Neuronal stem cell (in vitro differentiated cells): ENCODE measurements at regions not wholly inside any gene's neighbourhood (a gene's known extent, or its start where the extent isn't known, plus 50 kb on each side); places are given as distances from the start of the nearest gene placed in this dataset.

ENCODE experiments used
- DNase-seq: peaks from one replicate; pipeline ENCODE4 v3.0.0-alpha.2; 2013; ENCODE audit warnings: low spot score
- H2AFZ ChIP-seq: one replicate; pipeline ENCODE4 v1.6.1; 2013; ENCODE audit warnings: mild to moderate bottlenecking, low read length, inconsistent platforms
- H2AK5ac ChIP-seq: 2 replicates; pipeline ENCODE4 v1.6.1; 2013; ENCODE audit warnings: low read depth, mild to moderate bottlenecking, inconsistent platforms, low read length, moderate library complexity, mixed read lengths
- H2BK120ac ChIP-seq: 2 replicates; pipeline ENCODE4 v1.6.1; 2013; ENCODE audit warnings: low read depth, mild to moderate bottlenecking, inconsistent platforms, low read length, moderate library complexity, mixed read lengths
- H2BK12ac ChIP-seq: one replicate; pipeline ENCODE4 v1.6.1; 2013; ENCODE audit warnings: low read length, inconsistent platforms
- H2BK15ac ChIP-seq: 2 replicates; pipeline ENCODE4 v1.6.1; 2013; ENCODE audit warnings: mild to moderate bottlenecking, low read length, inconsistent platforms, mixed read lengths
- H2BK5ac ChIP-seq: one replicate; pipeline ENCODE4 v1.6.1; 2013; ENCODE audit warnings: inconsistent platforms, mild to moderate bottlenecking, low read length, moderate library complexity
- H3K14ac ChIP-seq: one replicate; pipeline ENCODE4 v1.6.1; 2013; ENCODE audit warnings: low read length, inconsistent platforms
- H3K18ac ChIP-seq: 2 replicates; pipeline ENCODE4 v1.6.1; 2013; ENCODE audit warnings: low read length, inconsistent platforms
- H3K23ac ChIP-seq: 2 replicates; pipeline ENCODE4 v1.6.1; 2013; ENCODE audit warnings: low read depth, mild to moderate bottlenecking, mixed read lengths, low read length, inconsistent platforms; ENCODE audit not compliant: poor library complexity
- H3K27ac ChIP-seq: replicated peaks from 3 replicates; pipeline ENCODE4 v1.5.1; 2013; ENCODE audit warnings: low read length, inconsistent platforms
- H3K27me3 ChIP-seq, 3 experiments: 2 replicates each; pipeline ENCODE4 v1.6.1; 2013; ENCODE audit warnings: low read length in 3 of 3, mild to moderate bottlenecking in 2 of 3, inconsistent platforms in 1 of 3, low read depth in 1 of 3, mixed read lengths in 1 of 3, moderate library complexity in 1 of 3; ENCODE audit not compliant: control insufficient read depth in 3 of 3, insufficient read depth in 3 of 3
- H3K36me3 ChIP-seq, 2 donors: replicated peaks in 1 of 2; 2 replicates each; pipeline ENCODE4 v1.6.1; 2013; ENCODE audit warnings: low read length in 2 of 2; ENCODE audit not compliant: control insufficient read depth in 2 of 2, insufficient read depth in 2 of 2
- H3K4ac ChIP-seq: 2 replicates; pipeline ENCODE4 v1.6.1; 2013; ENCODE audit warnings: inconsistent platforms, mild to moderate bottlenecking, low read length, moderate library complexity
- H3K4me1 ChIP-seq, 2 donors: 1 replicate in 1 of 2; 2 replicates in 1 of 2; pipeline ENCODE4 v1.6.1; 2013; ENCODE audit warnings: low read length in 2 of 2, low read depth in 1 of 2; ENCODE audit not compliant: control insufficient read depth in 2 of 2, insufficient read depth in 1 of 2
- H3K4me2 ChIP-seq: one replicate; pipeline ENCODE4 v1.6.1; 2013; ENCODE audit warnings: mild to moderate bottlenecking, low read length, inconsistent platforms; ENCODE audit not compliant: insufficient read depth, poor library complexity, severe bottlenecking
- H3K4me3 ChIP-seq, 2 donors: 2 replicates each; pipeline ENCODE4 v1.5.1; 2013; ENCODE audit warnings: low read length in 2 of 2, mild to moderate bottlenecking in 2 of 2, inconsistent platforms in 1 of 2, moderate library complexity in 1 of 2
- H3K79me1 ChIP-seq: one replicate; pipeline ENCODE4 v1.6.1; 2013; ENCODE audit warnings: low read depth, mild to moderate bottlenecking, inconsistent platforms, low read length, moderate library complexity
- H3K9ac ChIP-seq: one replicate; pipeline ENCODE4 v1.6.1; 2013; ENCODE audit warnings: mild to moderate bottlenecking, low read depth, low read length, inconsistent platforms; ENCODE audit not compliant: poor library complexity
- H3K9me3 ChIP-seq, 2 donors: replicated peaks in 1 of 2; 2 replicates each; pipeline versions ENCODE3 to v1.6.1; 2013; ENCODE audit warnings: low read length in 2 of 2, mild to moderate bottlenecking in 2 of 2, inconsistent platforms in 1 of 2, low read depth in 1 of 2, mixed read lengths in 1 of 2, moderate library complexity in 1 of 2; ENCODE audit not compliant: control insufficient read depth in 2 of 2, insufficient read depth in 1 of 2
- H4K8ac ChIP-seq: one replicate; pipeline ENCODE4 v1.6.1; 2013; ENCODE audit warnings: low read depth, mild to moderate bottlenecking, inconsistent platforms, low read length, moderate library complexity
- H4K91ac ChIP-seq: one replicate; pipeline ENCODE4 v1.6.1; 2013; ENCODE audit warnings: low read length, low read depth, mild to moderate bottlenecking, inconsistent platforms; ENCODE audit not compliant: poor library complexity
- WGBS, 2 donors: extraction: QIAGEN DNeasy Blood & Tissue Kit; methylation state at CpG; one replicate each; pipeline ENCODE4 v1.1.7; 2013; ENCODE audit warnings: missing lambda C conversion rate in 2 of 2, mixed read lengths in 1 of 2; ENCODE audit not compliant: insufficient read length in 2 of 2, insufficient replicate concordance in 1 of 2; ENCODE audit errors: extremely low coverage in 2 of 2; 5-methylcytosine and 5-hydroxymethylcytosine counted together

- Histone ChIP-seq H3K23ac (no peak overlapping the region), H2AK5ac (no peak overlapping the region), H2BK15ac (no peak overlapping the region), H3K27me3 (no peaks in the 10 kb centered on the region), H3K18ac (no peak overlapping the region), H2BK5ac (no peak overlapping the region), H3K79me1 (no peaks in the 10 kb centered on the region), H4K91ac (no peak overlapping the region), H3K4me3 (no peak overlapping the region), H3K9ac (no peak overlapping the region), H3K4me1 (no peaks in the 10 kb centered on the region), H3K27ac (no peak overlapping the region), H4K8ac (no peak overlapping the region), H3K36me3 (no peaks in the 10 kb centered on the region), H2BK120ac (no peak overlapping the region), H3K9me3 (no peaks in the 10 kb centered on the region), H2AFZ (no peak overlapping the region), H3K4me2 (no peak overlapping the region), H3K14ac (no peak overlapping the region), H3K4ac (no peak overlapping the region), H2BK12ac (no peak overlapping the region)
- DNase-seq = no peak
- no CpG with 5 or more reads among the region's 2 CpGs for WGBS, 2 donors
Observed at GRCh38 chr10:111879969-111880368, 303.6 kb downstream of the GPAM start.

GRCh38 chr10:111885046-111885445 is 298.5 kb downstream of the GPAM start:
- Histone ChIP-seq H4K91ac (no peak overlapping the region), H3K4me3 (no peak overlapping the region), H3K27ac (no peak overlapping the region), H3K36me3 (no peaks in the 10 kb centered on the region), H3K9ac (no peak overlapping the region), H3K14ac (no peak overlapping the region), H3K23ac (no peak overlapping the region), H3K4me1 (no peaks in the 10 kb centered on the region), H3K4ac (no peak overlapping the region), H2BK5ac (no peak overlapping the region), H3K79me1 (no peaks in the 10 kb centered on the region), H2AK5ac (no peak overlapping the region), H3K18ac (no peak overlapping the region), H2AFZ (no peak overlapping the region), H3K4me2 (no peak overlapping the region), H2BK15ac (no peak overlapping the region), H2BK12ac (no peak overlapping the region), H4K8ac (no peak overlapping the region), H3K27me3 (no peaks in the 10 kb centered on the region), H3K9me3 (no peaks in the 10 kb centered on the region), H2BK120ac (no peak overlapping the region)
- WGBS, 2 donors = no CpG with 5 or more reads among the region's 1 CpG
- DNase-seq = no peak

- no peaks in the 10 kb centered on the region for H3K4me1 ChIP-seq
- no peak overlapping the region for H2AFZ ChIP-seq
- no CpG with 5 or more reads among the region's 6 CpGs for WGBS, 2 donors
- H3K27me3 ChIP-seq = no peaks in the 10 kb centered on the region
- no peak overlapping the region for H2BK5ac ChIP-seq
- no peaks in the 10 kb centered on the region for H3K36me3 ChIP-seq
- H2BK120ac ChIP-seq = no peak overlapping the region
- no peak overlapping the region for H2AK5ac ChIP-seq
- no peak overlapping the region for H3K14ac ChIP-seq
- no peak overlapping the region for H3K4me2 ChIP-seq
- no peak overlapping the region for H4K91ac ChIP-seq
- no peak overlapping the region for H3K4me3 ChIP-seq
- no peak overlapping the region for H3K4ac ChIP-seq
- H2BK15ac ChIP-seq = no peak overlapping the region
- H3K9ac ChIP-seq = no peak overlapping the region
- no peaks in the 10 kb centered on the region for H3K79me1 ChIP-seq
- no peak overlapping the region for H2BK12ac ChIP-seq
- H4K8ac ChIP-seq = no peak overlapping the region
- DNase-seq = no peak
- no peak overlapping the region for H3K23ac ChIP-seq
- no peaks in the 10 kb centered on the region for H3K9me3 ChIP-seq
- no peak overlapping the region for H3K27ac ChIP-seq
- no peak overlapping the region for H3K18ac ChIP-seq
Observed at GRCh38 chr10:111885919-111886318, 297.6 kb downstream of the GPAM start.

GRCh38 chr10:111887266-111887665 is 296.3 kb downstream of the GPAM start:
- no peak overlapping the region for H3K18ac ChIP-seq
- H3K4me3 ChIP-seq = no peak overlapping the region
- H3K4me2 ChIP-seq = no peak overlapping the region

More at GRCh38 chr10:111887266-111887665, 296.3 kb downstream of the GPAM start:
- H3K27ac ChIP-seq = no peak overlapping the region
- H2BK12ac ChIP-seq = no peak overlapping the region
- H2BK5ac ChIP-seq = no peak overlapping the region
- H3K9me3 ChIP-seq = no peaks in the 10 kb centered on the region
- no peak overlapping the region for H4K91ac ChIP-seq
- WGBS, 2 donors = no CpG with 5 or more reads among the region's 2 CpGs
- no peak for DNase-seq
- no peak overlapping the region for H2BK15ac ChIP-seq
- no peaks in the 10 kb centered on the region for H3K27me3 ChIP-seq
- no peaks in the 10 kb centered on the region for H3K79me1 ChIP-seq
- no peak overlapping the region for H2BK120ac ChIP-seq
- H2AFZ ChIP-seq = no peak overlapping the region
- H3K14ac ChIP-seq = no peak overlapping the region
- H3K9ac ChIP-seq = no peak overlapping the region
- H3K4me1 ChIP-seq = no peaks in the 10 kb centered on the region
- no peak overlapping the region for H3K4ac ChIP-seq
- H4K8ac ChIP-seq = no peak overlapping the region
- H3K36me3 ChIP-seq = no peaks in the 10 kb centered on the region
- no peak overlapping the region for H2AK5ac ChIP-seq
- no peak overlapping the region for H3K23ac ChIP-seq
